ENCODE measurements at regions not wholly inside any gene's neighbourhood (a gene's known extent, or its start where the extent isn't known, plus 50 kb on each side); places are given as distances from the start of the nearest gene placed in this dataset.

GRCh38 chr4:85268961-85269360, 206.0 kb upstream of the ARHGAP24 start:
- H2AFZ ChIP-seq (ENCODE audit: low read depth, low read length), result no peak overlapping the region
- no peak overlapping the region for H3K9ac ChIP-seq (ENCODE audit: insufficient read depth in 1 of 2, low read depth in 2 of 2, low read length in 2 of 2)
- H3K4me3 ChIP-seq, result no peak overlapping the region
- BruUV-seq (replicated peaks), result no TSS peak
- no peak overlapping the region for H3K27ac ChIP-seq (ENCODE audit: extremely low read depth, low read depth, low read length)
- TF ChIP-seq ADNP (tag; IDR thresholded peaks at IDR 0.05) (no peak), ELF2 (CRISPR knock-in tag; IDR thresholded peaks at IDR 0.05) (no peak), ZNF354B (CRISPR knock-in tag; IDR thresholded peaks at IDR 0.05) (no peak), RNF219 (CRISPR knock-in tag; IDR thresholded peaks at IDR 0.05) (no peak), KLF13 (tag; IDR thresholded peaks at IDR 0.05; ENCODE audit: borderline replicate concordance, low read depth) (no peak), ESRRB (CRISPR knock-in tag; IDR thresholded peaks at IDR 0.05; ENCODE audit: borderline replicate concordance) (no peak), ZNF668 (CRISPR knock-in tag; IDR thresholded peaks at IDR 0.05) (no peak), POLR2G (IDR thresholded peaks at IDR 0.05; ENCODE audit: low read depth, low read length) (no peak), MIER1 (IDR thresholded peaks at IDR 0.05; ENCODE audit: low read depth) (no peak), ZNF79 (CRISPR knock-in tag; IDR thresholded peaks at IDR 0.05; ENCODE audit: low read depth) (no peak), TAF1 (IDR thresholded peaks at IDR 0.05; ENCODE audit: control insufficient read depth, extremely low read depth, insufficient read depth, low read length, severe bottlenecking) (no peak), SNRNP70 (optimal IDR thresholded peaks at IDR 0.05; ENCODE audit: low read depth, low read length) (no peak), TCF7 (IDR thresholded peaks at IDR 0.05; ENCODE audit: borderline replicate concordance) (no peak), PHF20 (IDR thresholded peaks at IDR 0.05; ENCODE audit: partially characterized antibody) (no peak)
- H3K27me3 ChIP-seq (ENCODE audit: control insufficient read depth in 2 of 2, insufficient read depth in 2 of 2, low read length in 2 of 2), result no peaks in the 10 kb centered on the region
- in situ Hi-C loops (cut with MboI), result no loop called here
- no peaks in the 10 kb centered on the region for H3K9me3 ChIP-seq (replicated peaks; ENCODE audit: control insufficient read depth, insufficient read depth, low read depth, low read length)
- ChIA-PET POLR2A (no interaction called here), CTCF (ENCODE audit: low intra/inter-chr PET ratio) (no interaction called here)
- FAIRE-seq (no peak), DNase-seq (ENCODE audit: extremely low read depth in 1 of 4, low spot score in 3 of 4) (no peak), ATAC-seq (no peak)
- H3K4me1 ChIP-seq (replicated peaks in 1 of 2; ENCODE audit: control insufficient read depth in 2 of 2, insufficient read depth in 2 of 2, low read length in 2 of 2), result no peaks in the 10 kb centered on the region
- no peaks in the 10 kb centered on the region for H3K36me3 ChIP-seq (ENCODE audit: control insufficient read depth, insufficient read depth, low read length)
- H3K79me2 ChIP-seq (ENCODE audit: control insufficient read depth, insufficient read depth, low read length), result no peaks in the 10 kb centered on the region
- 2% methylated on average over 3 of the region's 3 CpGs for WGBS (ENCODE audit: insufficient coverage, low coverage, missing lambda C conversion rate)
- intact Hi-C loops (cut with micrococcal nuclease), result no loop called here
- no peaks in the 10 kb centered on the region for H4K20me1 ChIP-seq (replicated peaks; ENCODE audit: control insufficient read depth, insufficient read depth, low read length)
- H3K4me2 ChIP-seq (ENCODE audit: insufficient read depth, low read length), result no peak overlapping the region
- no peaks in the 10 kb centered on the region for H3K9me1 ChIP-seq (ENCODE audit: control insufficient read depth, insufficient read depth, low read length)

Measured in K562 (cell line).